Left lung (tissue), 4 donors: ENCODE measurements at regions not wholly inside any gene's neighbourhood (a gene's known extent, or its start where the extent isn't known, plus 50 kb on each side); places are given as distances from the start of the nearest gene placed in this dataset.
"Not testable (repeated sequence)": the region's sequence is repeated elsewhere in the genome, so short reads cannot be mapped to it uniquely, and the experiment has no call there.

Source experiments
- ATAC-seq: fragments of 200-7000 bp; cut with Tn5 transposase; one replicate; pipeline ENCODE4 v1.9.1; 2020; ENCODE audit warnings: moderate library complexity
- DNase-seq, 4 donors: peaks; one replicate each; pipeline ENCODE4 v3.0.0-alpha.2; 2013 to 2020
- H3K27ac ChIP-seq, 2 donors: fragments of 200-600 bp; sonication (generic) in 1 of 2; one replicate each; pipeline versions ENCODE4 v1.5.0 to v1.8.0; 2020 to 2021
- H3K27me3 ChIP-seq, 2 donors: fragments of 200-600 bp; sonication (generic) in 1 of 2; one replicate each; pipeline versions ENCODE4 v1.5.0 to v1.8.0; 2020 to 2021
- H3K36me3 ChIP-seq, 2 donors: fragments of 200-600 bp; sonication (generic) in 1 of 2; one replicate each; pipeline versions ENCODE4 v1.5.0 to v1.8.0; 2020 to 2021
- H3K4me1 ChIP-seq, 2 donors: fragments of 200-600 bp; one replicate each; pipeline ENCODE4 v1.8.0; 2021
- H3K4me3 ChIP-seq, 2 donors: fragments of 200-600 bp; sonication (generic) in 1 of 2; one replicate each; pipeline versions ENCODE4 v1.5.0 to v1.8.0; 2020 to 2021; ENCODE audit warnings: mild to moderate bottlenecking in 1 of 2
- H3K9me3 ChIP-seq, 2 donors: fragments of 200-600 bp; sonication (generic) in 1 of 2; one replicate each; pipeline versions ENCODE4 v1.5.0 to v1.8.0; 2020 to 2021
- intact Hi-C, 2 donors: fragments of 100-400 bp; cut with DNase I; formaldehyde crosslinking; loops; one replicate each; pipeline versions ENCODE4 v1.11.2 to v1.14.2; 2022
- TF ChIP-seq, protein P1 (sequence below), 2 donors: fragments of 200-600 bp; sonication (generic) in 1 of 2; IDR thresholded peaks; one replicate each; pipeline versions ENCODE4 v1.5.0 to v1.8.0; 2021; ENCODE audit warnings: antibody characterized with exemption in 2 of 2
- donor health status: DM: no; HTN: yes; CAD: no.
- donor health status: DM: no; HTN: no; CAD: no.

DNA sequence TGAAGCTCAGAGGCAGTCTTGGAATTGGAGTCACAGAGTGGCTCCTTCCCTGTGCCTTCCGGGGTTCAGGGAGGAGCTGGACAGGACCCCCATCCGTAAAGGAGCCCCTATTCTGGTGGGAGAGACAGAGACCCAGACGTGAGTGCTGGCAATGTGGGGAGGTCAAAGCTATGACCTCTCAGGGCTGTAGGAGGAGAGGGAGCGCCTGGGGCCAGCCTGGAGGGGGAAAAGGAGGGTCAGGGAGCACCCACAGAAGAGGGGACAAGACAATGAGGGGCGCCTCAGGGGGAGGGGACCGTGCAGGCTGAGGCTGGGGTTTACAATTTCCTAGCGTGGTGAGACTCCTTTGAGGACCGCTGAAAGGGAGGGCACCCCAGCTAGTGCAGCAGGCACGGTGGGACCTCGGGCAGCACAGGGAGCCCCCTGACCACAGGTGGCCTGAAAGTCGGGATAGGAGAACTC is 97.9 kb upstream of the LRPAP1 start:
- intact Hi-C loops: no loop called here
- DNase-seq (peak in 1 of 4 donors; percentile 51), ATAC-seq (no peak)
- Histone ChIP-seq H3K9me3 (no peaks in the 10 kb centered on the region), H3K27me3 (peaks cover 0 to 56% of the 10 kb centered on the region in 2 donors), H3K27ac (no peak overlapping the region), H3K4me1 (no peaks in the 10 kb centered on the region), H3K36me3 (no peaks in the 10 kb centered on the region), H3K4me3 (no peak overlapping the region)
- TF ChIP-seq, protein P1, sequence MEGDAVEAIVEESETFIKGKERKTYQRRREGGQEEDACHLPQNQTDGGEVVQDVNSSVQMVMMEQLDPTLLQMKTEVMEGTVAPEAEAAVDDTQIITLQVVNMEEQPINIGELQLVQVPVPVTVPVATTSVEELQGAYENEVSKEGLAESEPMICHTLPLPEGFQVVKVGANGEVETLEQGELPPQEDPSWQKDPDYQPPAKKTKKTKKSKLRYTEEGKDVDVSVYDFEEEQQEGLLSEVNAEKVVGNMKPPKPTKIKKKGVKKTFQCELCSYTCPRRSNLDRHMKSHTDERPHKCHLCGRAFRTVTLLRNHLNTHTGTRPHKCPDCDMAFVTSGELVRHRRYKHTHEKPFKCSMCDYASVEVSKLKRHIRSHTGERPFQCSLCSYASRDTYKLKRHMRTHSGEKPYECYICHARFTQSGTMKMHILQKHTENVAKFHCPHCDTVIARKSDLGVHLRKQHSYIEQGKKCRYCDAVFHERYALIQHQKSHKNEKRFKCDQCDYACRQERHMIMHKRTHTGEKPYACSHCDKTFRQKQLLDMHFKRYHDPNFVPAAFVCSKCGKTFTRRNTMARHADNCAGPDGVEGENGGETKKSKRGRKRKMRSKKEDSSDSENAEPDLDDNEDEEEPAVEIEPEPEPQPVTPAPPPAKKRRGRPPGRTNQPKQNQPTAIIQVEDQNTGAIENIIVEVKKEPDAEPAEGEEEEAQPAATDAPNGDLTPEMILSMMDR (IDR thresholded peaks at IDR 0.05): no peak

DNA sequence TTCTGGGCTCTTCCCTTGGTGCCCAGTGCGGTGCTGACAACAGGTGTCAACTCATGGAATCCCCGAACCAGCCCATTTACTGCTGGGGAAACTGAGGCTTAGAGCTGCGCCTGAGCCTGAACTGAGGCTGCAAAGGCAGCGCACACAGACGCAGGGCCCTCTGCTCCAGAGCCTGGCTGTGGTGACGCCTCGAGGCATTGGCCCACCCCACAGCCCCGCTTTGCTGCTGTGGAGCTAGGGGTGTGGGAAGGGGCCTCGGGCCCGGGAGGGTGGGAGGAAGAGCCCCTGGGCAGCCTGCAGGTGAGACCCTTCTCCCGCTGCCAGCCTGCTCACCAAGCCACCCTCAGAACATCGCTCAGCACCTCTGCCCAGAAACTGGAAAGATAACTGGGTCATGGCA is 97.4 kb upstream of the LRPAP1 start:
- DNase-seq (peak in 1 of 4 donors; percentile 45), ATAC-seq (no peak)
- Histone ChIP-seq H3K36me3 (no peaks in the 10 kb centered on the region), H3K4me1 (no peaks in the 10 kb centered on the region), H3K27ac (no peak overlapping the region), H3K27me3 (peaks cover 0 to 58% of the 10 kb centered on the region in 2 donors), H3K4me3 (no peak overlapping the region), H3K9me3 (no peaks in the 10 kb centered on the region)
- intact Hi-C loops: no loop called here
- TF ChIP-seq, protein P1 (IDR thresholded peaks at IDR 0.05): no peak

DNA sequence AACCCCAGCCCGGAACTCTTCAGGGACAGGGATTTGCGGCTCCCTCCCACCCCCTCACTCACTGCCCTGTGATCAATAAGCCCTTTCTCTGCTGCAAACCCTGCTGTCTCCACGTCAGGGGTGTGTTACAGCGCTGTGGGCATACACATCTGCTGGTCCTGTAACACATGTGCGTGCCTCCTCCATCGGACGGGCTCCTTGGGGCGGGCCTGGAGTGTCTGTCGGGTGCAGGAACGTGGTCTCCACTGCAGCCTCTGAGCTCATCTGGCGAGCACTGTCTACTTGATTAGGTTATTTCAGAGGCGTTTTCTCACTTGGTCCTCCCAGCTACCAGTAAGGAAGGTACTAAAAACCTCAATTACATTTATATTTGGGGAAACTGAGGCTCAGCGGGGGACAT is 97.0 kb upstream of the LRPAP1 start:
- H3K27ac ChIP-seq, intact Hi-C loops, H3K4me3 ChIP-seq, ATAC-seq, H3K36me3 ChIP-seq, H3K4me1 ChIP-seq, H3K9me3 ChIP-seq: not testable (repeated sequence)
- DNase-seq: peak in 1 of 4 donors; percentile 28
- peaks cover 0 to 57% of the 10 kb centered on the region in 2 donors for H3K27me3 ChIP-seq

DNA sequence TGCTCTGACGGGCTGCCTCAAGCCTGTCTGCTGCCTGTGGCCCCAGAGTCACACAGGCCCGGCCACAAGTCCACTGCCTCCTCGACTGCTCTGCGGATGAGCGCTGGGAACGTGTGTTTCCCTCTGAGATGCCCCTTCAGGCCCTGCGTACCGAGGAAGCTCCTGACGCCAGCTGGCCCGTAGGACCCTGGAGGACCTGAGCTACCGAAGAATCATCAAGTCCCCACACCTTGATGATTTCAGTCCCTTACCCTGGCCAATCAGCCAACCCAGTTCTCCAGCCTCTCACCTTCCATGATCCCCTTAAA is 96.6 kb upstream of the LRPAP1 start:
- no peak for DNase-seq
- intact Hi-C loops: no loop called here
- no peak overlapping the region for H3K4me3 ChIP-seq

DNA sequence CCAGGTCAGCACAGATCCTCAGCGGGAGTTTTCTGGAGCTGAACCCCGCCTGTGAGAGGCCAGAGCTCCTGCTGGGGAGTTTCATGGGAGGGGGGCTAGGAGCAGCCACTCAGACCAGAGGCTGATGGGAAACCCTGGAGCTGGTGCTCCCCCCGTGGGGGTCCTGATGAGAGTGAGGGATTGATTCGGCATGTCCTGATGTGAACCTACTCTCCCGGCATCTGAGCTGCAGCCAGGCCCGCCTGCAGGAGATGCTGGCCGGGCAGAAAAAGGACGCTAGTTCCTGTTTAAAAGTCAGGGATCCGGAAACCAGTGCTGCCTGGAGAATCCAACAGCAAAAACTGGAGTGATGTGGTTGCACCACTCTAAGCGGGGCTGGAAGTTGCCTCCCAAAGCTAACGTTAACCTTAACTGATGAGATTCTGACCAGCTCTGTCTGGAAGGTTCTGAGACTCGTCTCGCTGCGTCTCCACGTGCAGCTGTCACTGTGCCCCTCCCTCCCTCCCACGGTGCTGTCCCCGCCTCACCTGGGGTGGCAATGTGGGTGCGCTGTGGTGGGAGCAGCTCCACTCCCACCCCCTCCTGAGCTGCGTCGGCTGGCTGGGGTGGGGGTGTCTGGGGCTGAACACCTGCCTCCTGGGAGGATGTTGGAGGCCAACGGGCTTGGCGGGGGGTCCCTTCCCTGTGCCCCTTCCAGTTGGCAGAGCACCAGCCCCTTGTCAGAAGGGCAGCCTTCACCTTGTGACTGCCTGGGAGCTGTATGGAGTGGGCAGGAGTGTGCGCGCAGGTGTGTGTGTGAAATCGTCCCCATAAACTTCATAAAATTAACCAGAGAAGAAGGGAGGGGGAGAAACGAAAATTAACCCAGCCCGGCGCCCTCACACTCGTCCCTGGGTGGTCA is 96.0 kb upstream of the LRPAP1 start:
- H3K36me3 ChIP-seq, H3K4me3 ChIP-seq, H3K9me3 ChIP-seq, H3K4me1 ChIP-seq, ATAC-seq, H3K27ac ChIP-seq, intact Hi-C loops: not testable (repeated sequence)
- peaks cover 0 to 67% of the 10 kb centered on the region in 2 donors for H3K27me3 ChIP-seq
- DNase-seq: peak in 1 of 4 donors; percentile 52

More for the DNA sequence above, 96.6 kb upstream of the LRPAP1 start:
- no peaks in the 10 kb centered on the region for H3K36me3 ChIP-seq
- H3K9me3 ChIP-seq: no peaks in the 10 kb centered on the region
- peaks cover 0 to 61% of the 10 kb centered on the region in 2 donors for H3K27me3 ChIP-seq
- no peak overlapping the region for H3K27ac ChIP-seq
- ATAC-seq: no peak
- no peaks in the 10 kb centered on the region for H3K4me1 ChIP-seq
- TF ChIP-seq, protein P1 (IDR thresholded peaks at IDR 0.05): no peak

DNA sequence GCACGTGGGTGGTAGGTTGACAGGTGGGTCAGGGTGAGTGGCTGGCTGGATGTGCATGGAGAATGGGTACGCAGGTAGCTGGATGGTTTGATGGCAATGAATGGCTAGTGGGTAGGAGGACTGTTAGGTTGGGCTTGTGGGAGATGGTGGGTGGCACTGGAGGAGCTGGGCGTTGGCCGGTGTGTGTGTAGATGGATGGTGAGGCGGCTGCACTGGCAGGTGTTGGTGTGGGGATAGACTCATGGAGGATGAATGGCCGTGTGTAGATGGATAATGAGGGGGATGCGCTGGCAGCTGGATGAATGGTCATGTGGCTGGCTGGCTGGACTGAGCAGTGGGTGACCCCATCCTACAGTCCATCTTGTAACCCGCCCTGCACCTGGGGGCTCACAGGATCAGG is 95.2 kb upstream of the LRPAP1 start:
- H3K4me1 ChIP-seq, H3K9me3 ChIP-seq, H3K4me3 ChIP-seq, H3K27ac ChIP-seq, H3K36me3 ChIP-seq, ATAC-seq, intact Hi-C loops: not testable (repeated sequence)
- H3K27me3 ChIP-seq: peaks cover 0 to 71% of the 10 kb centered on the region in 2 donors
- DNase-seq: peak in 1 of 4 donors; percentile 35

DNA sequence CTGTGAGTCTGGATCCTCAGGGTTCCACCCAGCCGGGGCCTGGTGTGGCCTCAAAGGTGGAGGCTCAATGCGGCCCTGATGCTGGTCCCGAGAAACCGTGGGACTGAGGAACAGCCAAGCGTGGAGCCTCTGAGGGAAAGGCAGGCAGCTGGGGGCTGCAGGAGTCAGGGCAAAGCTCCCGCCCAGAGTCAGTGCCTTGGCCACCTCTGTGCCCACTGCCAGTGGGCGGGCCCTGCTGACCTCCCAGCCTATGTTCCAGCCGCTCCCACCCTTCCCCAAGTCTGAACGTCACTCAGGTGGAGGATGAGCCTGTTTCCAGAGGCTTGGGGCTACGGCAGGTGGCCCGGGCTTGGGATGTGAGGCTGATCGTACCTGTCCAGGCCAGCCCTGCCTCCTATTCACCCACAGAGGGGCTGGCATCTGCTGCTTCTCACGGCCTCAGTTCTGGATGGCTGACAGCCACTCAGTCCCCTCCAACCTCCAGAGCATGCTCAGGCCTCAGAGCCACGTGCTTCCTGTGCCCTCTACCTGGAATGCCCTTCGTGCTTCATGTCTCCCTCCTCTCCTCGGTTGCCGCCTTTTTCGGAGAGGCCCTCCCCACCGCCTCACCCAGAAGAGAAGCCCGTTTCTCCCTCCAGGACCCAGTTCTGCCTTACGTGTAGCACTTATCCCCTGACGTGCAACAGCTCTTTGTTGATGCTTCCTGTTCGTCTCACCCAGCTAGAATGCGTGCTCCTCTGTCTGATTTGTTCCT is 94.1 kb upstream of the LRPAP1 start:
- intact Hi-C loops, H3K27ac ChIP-seq, H3K9me3 ChIP-seq, H3K4me1 ChIP-seq, H3K36me3 ChIP-seq, H3K4me3 ChIP-seq, ATAC-seq: not testable (repeated sequence)
- peak in 1 of 4 donors; percentile 58 for DNase-seq
- H3K27me3 ChIP-seq: peaks cover 0 to 71% of the 10 kb centered on the region in 2 donors

DNA sequence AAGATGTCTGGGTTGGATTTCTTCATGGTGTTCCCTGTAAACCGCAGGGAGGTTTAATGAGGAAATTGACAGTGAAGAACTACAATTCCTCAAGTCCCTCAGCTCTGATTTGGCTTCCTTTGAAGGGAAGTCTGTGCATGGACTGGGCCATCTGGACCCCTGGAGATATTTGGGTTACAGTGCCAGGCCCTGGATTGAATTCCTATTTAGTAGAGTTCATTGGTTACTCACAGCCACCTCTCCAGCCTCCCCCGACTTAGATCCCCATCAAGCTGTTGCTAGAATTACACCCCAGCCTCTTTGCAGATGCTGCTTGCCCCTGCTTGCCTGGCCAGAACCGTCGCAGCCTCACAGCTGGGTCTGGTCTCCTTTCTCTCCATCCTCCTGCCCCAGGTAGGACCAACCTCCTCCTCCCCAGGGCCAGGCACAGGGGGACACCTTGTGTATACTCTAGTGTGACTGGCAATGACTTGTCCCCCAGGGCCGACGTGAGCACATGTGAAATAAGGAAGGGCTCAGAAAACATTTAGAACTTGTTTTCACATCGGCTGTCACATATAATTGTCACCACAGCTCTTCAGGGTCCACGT is 93.2 kb upstream of the LRPAP1 start:
- H3K4me1 ChIP-seq, intact Hi-C loops, H3K36me3 ChIP-seq, H3K9me3 ChIP-seq, H3K4me3 ChIP-seq, H3K27ac ChIP-seq, ATAC-seq: not testable (repeated sequence)
- DNase-seq: peak in 1 of 4 donors; percentile 47
- peaks cover 0 to 64% of the 10 kb centered on the region in 2 donors for H3K27me3 ChIP-seq

DNA sequence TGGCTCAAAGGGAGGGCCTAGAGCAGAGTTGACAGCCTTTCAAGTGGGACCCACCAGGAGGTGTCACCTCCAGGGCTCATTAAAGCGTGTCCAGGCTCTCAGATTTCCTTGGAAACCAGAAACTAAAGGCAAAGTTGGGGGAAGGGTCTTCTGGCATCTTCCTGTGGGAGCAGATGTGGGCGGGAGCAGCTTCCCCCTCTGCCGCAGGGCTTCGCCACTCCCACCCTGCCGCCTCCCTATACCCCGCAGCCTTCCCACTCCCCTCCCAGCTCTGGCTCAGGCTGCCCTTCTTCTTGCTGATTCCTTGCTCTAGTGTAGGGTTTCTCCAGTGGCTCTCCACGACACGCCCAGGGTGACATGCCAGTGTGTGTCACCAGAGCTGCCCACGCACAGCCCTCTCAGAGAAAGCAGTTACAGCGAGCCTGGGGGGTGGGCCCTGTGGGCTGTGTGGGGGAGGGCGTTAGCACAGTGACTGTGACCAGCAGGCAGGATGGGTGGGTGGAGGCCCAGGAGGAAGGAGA is 91.6 kb upstream of the LRPAP1 start:
- intact Hi-C loops, H3K4me1 ChIP-seq, H3K9me3 ChIP-seq, ATAC-seq, H3K36me3 ChIP-seq, H3K27ac ChIP-seq, H3K4me3 ChIP-seq: not testable (repeated sequence)
- peaks cover 0 to 50% of the 10 kb centered on the region in 2 donors for H3K27me3 ChIP-seq
- DNase-seq: peak in 1 of 4 donors; percentile 40
